Vagina (tissue), 2 donors: ENCODE measurements at regions not wholly inside any gene's neighbourhood (a gene's known extent, or its start where the extent isn't known, plus 50 kb on each side); places are given as distances from the start of the nearest gene placed in this dataset.

Experiments
- DNase-seq, 2 donors: peaks; one replicate each; pipeline ENCODE4 v3.0.0-alpha.2; 2017; ENCODE audit errors: extremely low spot score in 2 of 2
- H3K27ac ChIP-seq: fragments of 200-600 bp; sonication (generic); one replicate; pipeline ENCODE4 v1.5.1; 2019
- H3K27me3 ChIP-seq: fragments of 200-600 bp; sonication (generic); one replicate; pipeline ENCODE4 v1.5.1; 2019
- H3K36me3 ChIP-seq, 2 donors: fragments of 200-600 bp; sonication (generic); one replicate each; pipeline ENCODE4 v1.5.1; 2017 to 2019
- H3K4me1 ChIP-seq: fragments of 200-600 bp; sonication (generic); one replicate; pipeline ENCODE4 v1.5.1; 2019
- H3K4me3 ChIP-seq, 2 donors: fragments of 200-600 bp; sonication (generic); 1 replicate in 1 of 2; 2 replicates in 1 of 2; pipeline ENCODE4 v1.5.1; 2016 to 2019
- H3K9me3 ChIP-seq: fragments of 200-600 bp; sonication (generic); one replicate; pipeline ENCODE4 v1.5.1; 2019
- POLR2A ChIP-seq, 2 donors: fragments of 450-650 bp; IDR thresholded peaks; one replicate each; pipeline ENCODE4 v1.6.1; 2017; ENCODE audit warnings: antibody characterized with exemption in 2 of 2, mild to moderate bottlenecking in 2 of 2, moderate library complexity in 2 of 2
- POLR2AphosphoS5 ChIP-seq, 2 donors: sonication (generic); formaldehyde crosslinking; IDR thresholded peaks; one replicate each; pipeline ENCODE4 v1.9.0; 2017; ENCODE audit warnings: antibody characterized with exemption in 2 of 2, mild to moderate bottlenecking in 2 of 2, low read depth in 1 of 2; ENCODE audit not compliant: insufficient read depth in 1 of 2
- intact Hi-C: fragments of 100-400 bp; cut with DNase I; formaldehyde crosslinking; loops from one replicate; pipeline ENCODE4 v1.15.1; 2023
- TF ChIP-seq, protein P1 (sequence below), 3 experiments: fragments of 450-650 bp in 2 of 3; fragments of 200-600 bp in 1 of 3; sonication (generic) in 1 of 3; IDR thresholded peaks; one replicate each; pipeline ENCODE4 v1.5.1; 2017 to 2019; ENCODE audit warnings: antibody characterized with exemption in 3 of 3, mild to moderate bottlenecking in 2 of 3, moderate library complexity in 2 of 3

DNA sequence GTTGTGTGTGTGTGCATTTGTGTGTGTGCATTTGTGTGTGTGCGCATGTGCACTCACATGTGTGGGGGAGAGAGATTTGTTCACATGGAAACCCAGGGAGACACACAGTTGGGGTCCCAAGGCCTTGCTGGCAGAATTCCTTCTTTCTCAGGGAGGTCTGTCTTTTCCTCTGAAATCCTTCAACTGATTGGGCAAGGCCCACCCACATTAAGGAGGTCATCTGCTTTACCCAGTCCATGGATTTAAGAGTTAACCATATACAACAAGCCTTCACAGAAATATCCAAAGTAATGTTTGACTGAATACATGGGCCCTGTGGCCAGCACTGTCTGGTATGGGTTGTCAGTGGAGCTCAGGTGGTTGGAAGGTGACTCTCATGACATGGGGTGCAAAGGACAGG is 641.4 kb downstream of the BRD1 start:
- Histone ChIP-seq H3K4me1 (no peaks in the 10 kb centered on the region), H3K27ac (no peak overlapping the region), H3K27me3 (no peaks in the 10 kb centered on the region), H3K4me3 (no peak overlapping the region), H3K36me3 (no peaks in the 10 kb centered on the region), H3K9me3 (no peaks in the 10 kb centered on the region)
- DNase-seq = no peak
- TF ChIP-seq POLR2A (IDR thresholded peaks at IDR 0.05) = no peak
- TF ChIP-seq, protein P1, sequence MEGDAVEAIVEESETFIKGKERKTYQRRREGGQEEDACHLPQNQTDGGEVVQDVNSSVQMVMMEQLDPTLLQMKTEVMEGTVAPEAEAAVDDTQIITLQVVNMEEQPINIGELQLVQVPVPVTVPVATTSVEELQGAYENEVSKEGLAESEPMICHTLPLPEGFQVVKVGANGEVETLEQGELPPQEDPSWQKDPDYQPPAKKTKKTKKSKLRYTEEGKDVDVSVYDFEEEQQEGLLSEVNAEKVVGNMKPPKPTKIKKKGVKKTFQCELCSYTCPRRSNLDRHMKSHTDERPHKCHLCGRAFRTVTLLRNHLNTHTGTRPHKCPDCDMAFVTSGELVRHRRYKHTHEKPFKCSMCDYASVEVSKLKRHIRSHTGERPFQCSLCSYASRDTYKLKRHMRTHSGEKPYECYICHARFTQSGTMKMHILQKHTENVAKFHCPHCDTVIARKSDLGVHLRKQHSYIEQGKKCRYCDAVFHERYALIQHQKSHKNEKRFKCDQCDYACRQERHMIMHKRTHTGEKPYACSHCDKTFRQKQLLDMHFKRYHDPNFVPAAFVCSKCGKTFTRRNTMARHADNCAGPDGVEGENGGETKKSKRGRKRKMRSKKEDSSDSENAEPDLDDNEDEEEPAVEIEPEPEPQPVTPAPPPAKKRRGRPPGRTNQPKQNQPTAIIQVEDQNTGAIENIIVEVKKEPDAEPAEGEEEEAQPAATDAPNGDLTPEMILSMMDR (IDR thresholded peaks at IDR 0.05) = no peak
- TF ChIP-seq POLR2AphosphoS5 (IDR thresholded peaks at IDR 0.05; ENCODE audit: insufficient read depth in 1 of 2, low read depth in 1 of 2) = no peak
- intact Hi-C loops = no loop called here

DNA sequence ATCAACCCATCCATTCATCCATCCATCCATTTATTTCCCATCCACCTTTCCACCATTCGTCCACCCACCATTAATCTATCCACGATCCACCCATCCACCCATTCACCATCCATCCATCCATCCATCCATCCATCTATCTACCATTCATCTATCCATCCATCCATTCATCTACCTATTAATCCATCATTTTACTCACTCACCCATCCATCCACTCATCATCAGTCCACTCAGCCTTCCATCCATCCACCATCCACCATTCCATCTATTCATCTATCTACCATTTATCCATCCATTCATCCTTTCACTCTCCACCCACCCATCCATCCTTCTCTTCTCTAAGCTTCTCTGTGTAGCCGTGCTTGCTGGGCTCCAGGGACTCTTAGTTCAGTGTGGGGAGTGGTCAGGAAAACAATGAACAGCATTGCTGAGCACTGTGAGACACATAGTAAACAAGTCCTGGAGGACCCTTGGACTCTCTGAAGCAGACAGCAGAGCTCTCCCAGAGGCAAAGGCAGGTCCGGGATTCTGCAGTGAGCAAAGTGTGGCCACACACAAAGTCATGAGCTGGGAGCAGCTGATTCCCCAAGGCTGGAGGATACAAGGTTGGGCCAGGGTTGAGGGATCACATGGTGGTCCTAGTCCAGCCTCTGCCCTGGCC is 642.2 kb downstream of the BRD1 start:
- Histone ChIP-seq H3K27me3 (no peaks in the 10 kb centered on the region), H3K4me3 (no peak overlapping the region), H3K9me3 (no peaks in the 10 kb centered on the region), H3K4me1 (no peaks in the 10 kb centered on the region), H3K27ac (no peak overlapping the region), H3K36me3 (no peaks in the 10 kb centered on the region)
- no peak for DNase-seq
- intact Hi-C loops = no loop called here
- TF ChIP-seq, protein P1 (IDR thresholded peaks at IDR 0.05) = no peak
- TF ChIP-seq POLR2A (IDR thresholded peaks at IDR 0.05) = no peak

DNA sequence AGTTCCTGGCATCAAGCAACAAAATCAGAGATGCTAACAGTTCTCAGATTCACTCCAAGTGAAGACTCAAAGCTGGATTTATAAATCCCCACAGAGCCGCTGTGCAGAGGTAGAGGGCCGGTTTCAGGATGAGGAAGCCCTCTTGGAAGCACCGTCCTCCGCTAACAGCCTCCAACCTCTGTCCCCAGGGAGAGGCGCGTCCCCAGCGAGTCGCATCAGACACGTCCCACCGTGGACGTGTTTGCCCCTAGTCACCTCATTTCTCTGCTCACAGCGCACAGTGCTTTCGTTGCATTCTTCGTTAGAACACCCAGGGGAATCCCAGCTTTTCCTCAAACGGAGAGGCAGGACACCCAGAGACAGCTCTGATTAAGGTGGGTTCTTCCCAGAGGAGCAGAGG is 642.9 kb downstream of the BRD1 start:
- Histone ChIP-seq H3K27me3 (no peaks in the 10 kb centered on the region), H3K27ac (no peak overlapping the region), H3K9me3 (no peaks in the 10 kb centered on the region), H3K4me3 (no peak overlapping the region), H3K4me1 (no peaks in the 10 kb centered on the region), H3K36me3 (no peaks in the 10 kb centered on the region)
- TF ChIP-seq, protein P1 (IDR thresholded peaks at IDR 0.05) = no peak
- TF ChIP-seq POLR2A (IDR thresholded peaks at IDR 0.05) (no peak), POLR2AphosphoS5 (IDR thresholded peaks at IDR 0.05; ENCODE audit: insufficient read depth in 1 of 2, low read depth in 1 of 2) (no peak)
- no peak for DNase-seq
- intact Hi-C loops = no loop called here

DNA sequence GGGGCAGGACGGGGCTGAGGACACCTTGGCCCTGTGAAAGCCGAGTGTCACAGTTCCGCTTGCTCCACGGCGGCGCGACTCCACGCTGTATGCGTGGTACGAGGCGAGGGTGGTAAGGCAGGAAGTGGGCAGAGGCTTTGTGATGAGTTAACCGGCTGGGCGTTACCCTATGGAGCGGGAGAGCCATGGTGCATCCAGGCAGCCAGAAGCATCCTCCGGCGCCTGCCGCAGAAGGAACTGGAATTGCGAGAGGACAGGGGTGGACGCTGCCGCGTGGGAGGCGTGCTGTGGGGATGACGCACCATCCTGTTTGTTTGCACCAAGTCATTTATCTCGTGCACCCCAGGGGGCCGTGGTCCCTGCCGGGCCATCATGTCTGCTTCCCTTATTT is 643.9 kb downstream of the BRD1 start:
- no peak for TF ChIP-seq POLR2AphosphoS5 (IDR thresholded peaks at IDR 0.05; ENCODE audit: insufficient read depth in 1 of 2, low read depth in 1 of 2)
- TF ChIP-seq, protein P1 (IDR thresholded peaks at IDR 0.05) = no peak
- TF ChIP-seq POLR2A (IDR thresholded peaks at IDR 0.05) = no peak
- intact Hi-C loops = no loop called here
- H3K27me3 ChIP-seq = no peaks in the 10 kb centered on the region
- no peak for DNase-seq
- no peak overlapping the region for H3K4me3 ChIP-seq
- H3K4me1 ChIP-seq = no peaks in the 10 kb centered on the region
- H3K9me3 ChIP-seq = no peaks in the 10 kb centered on the region
- H3K36me3 ChIP-seq = no peaks in the 10 kb centered on the region
- no peak overlapping the region for H3K27ac ChIP-seq

DNA sequence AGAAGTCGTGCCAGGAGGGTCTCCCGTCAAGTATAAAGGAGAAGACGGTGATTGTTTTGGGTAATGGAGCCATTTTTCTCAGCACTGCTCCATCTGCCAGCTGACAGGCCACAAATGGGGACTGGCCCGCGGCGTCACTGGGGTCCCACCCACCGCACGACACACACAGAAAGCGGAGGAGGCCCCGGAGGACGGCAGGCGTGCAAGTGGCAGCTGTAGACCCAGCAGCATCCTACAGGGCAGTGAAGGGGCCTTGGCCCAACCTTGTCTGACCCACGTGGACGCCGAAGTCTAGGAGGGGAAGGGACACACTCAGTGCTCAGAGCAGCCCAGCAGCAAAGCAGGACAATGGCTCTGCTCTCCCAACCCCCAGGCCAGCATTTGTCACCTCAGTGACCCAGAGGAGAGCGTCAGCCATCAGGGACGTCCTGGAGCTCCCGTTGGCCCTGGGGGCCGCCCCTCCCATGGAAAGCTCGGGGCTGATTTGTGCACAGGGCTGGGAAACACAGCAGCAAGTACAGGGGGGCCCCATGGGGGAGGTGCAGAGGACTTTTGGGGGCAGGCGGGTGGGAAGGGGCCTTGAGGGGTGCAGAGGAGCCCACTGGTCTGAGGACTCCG is 644.4 kb downstream of the BRD1 start:
- TF ChIP-seq POLR2A (IDR thresholded peaks at IDR 0.05) (no peak), POLR2AphosphoS5 (IDR thresholded peaks at IDR 0.05; ENCODE audit: insufficient read depth in 1 of 2, low read depth in 1 of 2) (no peak)
- TF ChIP-seq, protein P1 (IDR thresholded peaks at IDR 0.05) = no peak
- H3K27me3 ChIP-seq = no peaks in the 10 kb centered on the region
- intact Hi-C loops = no loop called here
- H3K36me3 ChIP-seq = no peaks in the 10 kb centered on the region
- H3K9me3 ChIP-seq = no peaks in the 10 kb centered on the region
- DNase-seq = no peak
- H3K4me3 ChIP-seq = no peak overlapping the region
- H3K4me1 ChIP-seq = no peaks in the 10 kb centered on the region
- H3K27ac ChIP-seq = no peak overlapping the region
